Epithelial cell of esophagus (primary cell): ENCODE measurements at regions not wholly inside any gene's neighbourhood (a gene's known extent, or its start where the extent isn't known, plus 50 kb on each side); places are given as distances from the start of the nearest gene placed in this dataset.

Experiments used
- DNase-seq: peaks from one replicate; pipeline ENCODE4 v3.0.0; 2010; ENCODE audit warnings: low read depth
- H3K4me3 ChIP-seq: 2 replicates; pipeline ENCODE4 v1.5.1; 2011; ENCODE audit warnings: mild to moderate bottlenecking, low read length, control low read depth
- CTCF ChIP-seq: IDR thresholded peaks from 2 replicates; pipeline ENCODE4 v1.5.1; 2011; ENCODE audit warnings: low read depth, mild to moderate bottlenecking, low read length, control low read depth, inconsistent platforms; ENCODE audit not compliant: insufficient read depth; ENCODE audit errors: missing control alignments

- no peak for TF ChIP-seq CTCF
- no peak overlapping the region for H3K4me3 ChIP-seq
- DNase-seq: no peak
Measured at GRCh38 chr4:98747393-98748091, 89.1 kb upstream of the TSPAN5 start.

GRCh38 chr4:98746936-98747335 is 88.5 kb upstream of the TSPAN5 start:
- no peak for TF ChIP-seq CTCF
- DNase-seq: no peak
- H3K4me3 ChIP-seq: no peak overlapping the region

- no peak overlapping the region for H3K4me3 ChIP-seq
- peak; percentile 8 for DNase-seq
- no peak for TF ChIP-seq CTCF
Measured at GRCh38 chr4:98746530-98746929, 88.1 kb upstream of the TSPAN5 start.

- TF ChIP-seq CTCF: peak; percentile 43
- no peak overlapping the region for H3K4me3 ChIP-seq
- peak; percentile 59 for DNase-seq
Measured at GRCh38 chr4:98745366-98745765, 87.0 kb upstream of the TSPAN5 start.

GRCh38 chr4:98744372-98745150 is 86.2 kb upstream of the TSPAN5 start:
- H3K4me3 ChIP-seq: no peak overlapping the region
- peak; percentile 18 for DNase-seq
- no peak for TF ChIP-seq CTCF

GRCh38 chr4:98741952-98742351 is 83.5 kb upstream of the TSPAN5 start:
- TF ChIP-seq CTCF: no peak

More at GRCh38 chr4:98741952-98742351, 83.5 kb upstream of the TSPAN5 start:
- no peak overlapping the region for H3K4me3 ChIP-seq
- no peak for DNase-seq
